Cardiac septum (tissue), 1 donor: ENCODE measurements at regions not wholly inside any gene's neighbourhood (a gene's known extent, or its start where the extent isn't known, plus 50 kb on each side); places are given as distances from the start of the nearest gene placed in this dataset.

Experiments
- DNase-seq: peaks from one replicate; pipeline ENCODE4 v3.0.0-alpha.2; 2020; ENCODE audit warnings: low spot score
- intact Hi-C: fragments of 100-400 bp; cut with DNase I; formaldehyde crosslinking; loops from one replicate; pipeline ENCODE4 v1.14.0; 2022
- donor health status: DM: no; HTN: no; CAD: no.

DNA sequence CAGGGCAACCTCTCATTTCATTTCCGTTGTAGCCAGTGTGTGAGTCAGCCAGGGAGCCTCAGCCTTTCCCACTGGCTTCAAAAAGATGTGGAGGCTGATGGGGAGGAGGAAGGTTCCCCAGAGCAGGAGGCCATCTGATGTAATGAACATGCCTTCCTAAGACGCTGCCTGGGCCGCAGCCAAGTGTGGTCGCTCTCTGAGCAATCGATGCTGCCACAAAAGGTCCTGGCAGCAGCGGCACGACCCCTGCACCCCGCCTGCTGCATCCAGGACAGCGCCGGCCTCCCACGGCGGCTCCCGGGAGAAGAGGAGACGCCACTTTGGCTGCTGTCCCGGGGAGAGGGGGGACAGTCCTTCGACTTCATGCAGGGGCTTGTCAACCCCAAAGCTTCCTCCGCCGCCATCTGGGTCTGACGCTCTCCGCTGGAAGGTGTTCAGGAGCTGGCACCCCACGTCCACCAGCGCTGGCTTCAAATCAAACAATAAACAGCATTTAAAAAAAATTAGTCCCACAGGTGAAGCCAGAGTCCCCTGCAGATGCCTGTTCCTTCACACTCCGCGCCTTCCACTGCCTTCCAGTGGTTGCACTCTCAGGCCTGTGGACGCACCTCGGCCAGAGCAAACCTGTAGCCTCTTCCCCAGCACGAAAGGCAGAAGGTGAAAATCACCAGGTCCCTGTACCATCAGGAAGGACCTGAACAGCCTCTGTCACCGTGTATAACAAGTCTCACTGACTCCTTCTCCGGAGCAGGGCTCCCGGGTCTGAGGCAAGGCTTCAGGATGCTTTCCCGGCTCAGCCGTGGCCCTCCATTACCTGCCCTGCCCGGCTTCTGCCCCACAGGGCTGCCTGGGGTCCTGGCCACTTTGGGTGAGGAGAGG is 930.7 kb downstream of the BRD1 start:
- DNase-seq, result no peak
- intact Hi-C loops, result no loop called here

DNA sequence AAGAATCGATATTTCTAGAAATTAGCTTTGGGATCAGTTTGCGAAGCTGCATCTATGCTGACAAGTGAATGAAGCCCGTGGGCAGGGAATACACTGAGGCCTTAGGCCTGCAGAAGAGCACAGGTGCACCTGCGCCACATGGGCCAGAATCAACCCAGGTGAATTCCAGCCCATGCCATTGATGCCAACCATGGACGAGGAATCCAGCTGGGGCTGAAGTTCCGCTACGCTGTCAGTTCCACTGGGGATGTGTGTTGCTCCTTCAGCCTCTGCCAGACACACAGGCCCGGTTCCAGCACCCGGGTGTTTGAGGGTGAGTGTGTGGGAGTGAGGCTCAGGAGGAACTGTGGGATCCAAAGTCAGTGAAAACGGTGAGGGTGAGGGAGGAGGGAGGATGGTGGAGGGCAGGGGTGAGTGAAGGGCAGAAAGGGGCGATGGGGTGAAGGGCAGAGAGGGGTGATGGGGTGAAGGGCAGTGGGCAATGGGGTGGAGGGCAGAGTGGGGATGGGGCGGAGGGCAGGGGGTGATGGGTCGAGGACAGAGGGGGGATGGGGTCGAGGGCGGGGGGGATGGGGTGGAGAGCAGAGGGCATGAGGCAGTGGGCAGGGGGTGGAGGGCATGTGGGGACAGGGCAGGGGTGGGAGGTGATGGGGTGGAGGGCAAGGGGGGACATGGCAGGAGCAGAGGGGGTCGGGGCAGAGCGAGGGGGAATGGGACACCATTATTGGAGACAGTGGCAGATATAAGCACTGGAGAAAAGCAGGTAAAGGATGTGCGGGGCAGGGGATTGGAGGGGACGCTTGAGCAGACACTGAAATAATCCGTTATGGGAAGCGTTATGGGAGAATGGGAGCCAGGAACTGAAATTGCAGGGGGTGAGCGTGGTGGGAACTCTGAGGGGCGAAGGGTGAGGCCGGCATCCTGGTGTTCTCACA is 931.6 kb downstream of the BRD1 start:
- intact Hi-C loops, result no loop called here
- DNase-seq, result no peak

GRCh38 chr22:48895336-48895735 is 932.3 kb downstream of the BRD1 start:
- DNase-seq, result no peak
- intact Hi-C loops, result no loop called here

DNA sequence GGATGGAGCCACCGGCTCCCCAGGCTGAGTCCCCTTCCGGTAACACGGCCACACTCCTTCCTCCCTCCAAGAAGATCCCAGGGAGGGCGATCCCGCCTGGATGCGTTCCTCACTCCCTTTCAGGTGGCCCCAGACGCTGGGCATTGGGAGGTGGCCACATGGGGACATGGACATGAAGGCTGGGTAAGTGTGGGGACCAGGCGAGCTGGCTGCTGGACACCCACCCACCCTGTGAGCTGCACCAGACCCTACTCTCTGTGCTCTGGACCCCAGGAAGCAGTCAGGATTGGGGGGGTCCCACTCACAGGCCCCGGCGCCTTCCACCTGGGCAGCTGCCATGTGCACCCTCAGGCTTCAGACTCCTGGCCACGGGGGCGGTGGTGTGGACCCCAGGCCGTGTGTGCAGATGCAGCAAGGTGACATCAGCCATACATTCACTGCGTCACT is 932.8 kb downstream of the BRD1 start:
- intact Hi-C loops, result no loop called here
- no peak for DNase-seq

DNA sequence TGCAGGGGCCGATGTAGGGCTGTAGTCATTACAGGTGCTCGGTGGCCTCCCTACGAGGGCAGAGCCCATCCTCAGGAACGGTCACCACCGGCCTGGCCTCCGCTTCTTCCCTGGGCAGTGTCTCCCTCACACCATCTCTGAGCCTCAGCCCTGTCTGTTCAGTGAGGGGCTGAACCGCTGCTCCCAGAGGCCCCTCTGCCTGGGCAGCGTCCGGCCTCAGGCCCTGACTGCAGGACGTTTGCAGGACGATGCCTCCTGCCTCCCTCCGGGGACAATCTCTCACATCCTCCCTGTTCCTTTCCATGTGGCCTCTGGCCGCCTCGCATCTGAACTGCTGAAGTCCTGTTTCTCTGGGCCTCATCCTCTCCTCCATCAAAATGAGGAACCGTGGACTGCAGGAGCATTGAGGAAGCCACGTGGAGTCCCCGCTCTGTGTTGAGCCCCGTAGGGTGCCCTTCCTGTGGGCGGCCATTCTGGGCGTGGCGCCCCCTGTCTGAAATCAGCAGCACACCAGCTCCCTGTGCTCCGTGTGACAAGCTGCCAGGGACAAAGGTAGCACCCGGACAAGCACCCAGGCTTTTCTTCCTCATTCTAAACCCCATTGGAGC is 933.5 kb downstream of the BRD1 start:
- intact Hi-C loops, result no loop called here
- DNase-seq, result no peak

GRCh38 chr22:48893288-48894063 is 934.2 kb downstream of the BRD1 start:
- no peak for DNase-seq

GRCh38 chr22:48892578-48893287 is 934.9 kb downstream of the BRD1 start:
- intact Hi-C loops, result no loop called here
- no peak for DNase-seq

More at GRCh38 chr22:48893288-48894063, 934.2 kb downstream of the BRD1 start:
- intact Hi-C loops, result no loop called here

- DNase-seq, result no peak
- intact Hi-C loops, result no loop called here
Observed at GRCh38 chr22:48891688-48892577, 935.7 kb downstream of the BRD1 start.

- no peak for DNase-seq
- intact Hi-C loops, result no loop called here
Observed at GRCh38 chr22:48890693-48891554, 936.7 kb downstream of the BRD1 start.

GRCh38 chr22:48889887-48890692 is 937.6 kb downstream of the BRD1 start:
- intact Hi-C loops, result no loop called here
- peak; percentile 39 for DNase-seq

- DNase-seq, result peak; percentile 31
- intact Hi-C loops, result no loop called here
Observed at GRCh38 chr22:48889209-48889830, 938.4 kb downstream of the BRD1 start.

DNA sequence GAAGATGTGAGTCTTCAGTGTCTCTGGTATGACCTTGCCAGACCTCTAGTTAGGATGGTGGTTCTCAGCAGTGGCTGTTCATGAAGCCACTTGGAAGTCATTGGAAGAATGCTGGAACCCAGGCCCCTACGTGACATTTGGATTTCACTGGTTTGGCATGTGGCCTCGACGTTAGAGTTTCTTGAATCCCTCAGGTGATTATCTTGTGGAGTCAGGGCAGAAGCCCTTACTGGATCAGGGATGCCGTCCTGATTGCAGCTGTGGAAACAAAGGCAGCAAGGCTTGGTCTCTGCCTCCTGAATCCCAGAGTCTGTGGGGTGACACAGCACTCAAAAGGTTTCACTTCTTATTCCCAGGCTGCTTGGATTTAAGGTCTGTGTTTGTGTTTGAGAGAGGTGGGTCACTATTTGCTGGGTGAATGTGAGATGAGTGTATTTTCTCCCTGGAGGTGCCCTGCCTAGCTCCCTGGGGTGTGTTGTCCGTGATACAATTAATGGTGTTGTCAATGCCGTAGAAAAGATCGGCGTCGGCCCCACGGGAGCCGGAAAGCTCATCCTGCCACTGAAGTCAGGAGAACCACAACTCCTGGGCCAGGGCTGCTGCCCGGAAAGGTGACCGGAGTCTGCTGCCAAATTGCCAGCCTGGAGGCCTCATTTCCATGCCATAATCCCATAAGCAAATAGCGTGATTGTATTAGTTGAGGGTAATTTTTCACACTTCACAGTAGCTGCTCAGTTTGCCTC is 939.0 kb downstream of the BRD1 start:
- intact Hi-C loops, result no loop called here
- peak; percentile 55 for DNase-seq

DNA sequence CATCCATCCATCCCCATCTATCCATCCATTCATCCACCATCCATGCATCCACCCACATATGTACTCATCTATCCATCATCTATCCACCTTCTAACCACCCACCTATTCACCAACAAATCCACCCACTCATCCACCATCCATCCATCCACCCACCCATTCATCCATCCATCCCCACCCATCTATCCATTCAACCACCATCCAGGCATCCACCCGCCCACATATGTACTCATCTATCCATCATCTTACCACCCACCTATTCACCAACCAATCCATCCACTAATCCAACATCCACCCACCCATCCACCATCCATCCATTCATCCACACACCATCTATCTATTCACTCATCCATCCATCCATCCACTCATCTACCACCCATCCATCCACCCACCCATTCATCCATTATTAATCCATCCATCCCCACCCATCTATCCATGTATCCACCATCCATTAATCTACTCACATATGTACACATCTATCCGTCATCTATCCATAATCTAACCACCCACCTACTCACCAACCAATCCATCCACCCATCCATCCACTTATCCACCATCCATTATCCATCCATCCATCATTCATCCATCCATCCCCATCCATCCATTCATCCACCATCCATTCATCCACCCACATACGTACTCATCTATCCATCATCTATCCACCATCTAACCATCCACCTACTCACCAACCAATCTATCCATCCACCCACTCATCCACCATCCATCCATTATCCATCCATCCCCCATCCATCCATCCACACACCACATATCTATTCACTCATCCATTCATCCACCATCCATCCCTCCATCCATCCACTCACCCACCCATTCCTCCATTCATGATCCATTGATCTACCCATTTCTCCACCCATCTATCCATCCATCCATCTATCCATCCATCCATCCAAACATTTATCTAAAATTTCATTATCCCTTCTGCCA is 940.0 kb downstream of the BRD1 start:
- no peak for DNase-seq
- intact Hi-C loops, result no loop called here
